ENCODE measurements at regions not wholly inside any gene's neighbourhood (a gene's known extent, or its start where the extent isn't known, plus 50 kb on each side); places are given as distances from the start of the nearest gene placed in this dataset.
"Not testable (repeated sequence)": the region's sequence is repeated elsewhere in the genome, so short reads cannot be mapped to it uniquely, and the experiment has no call there.

DNA sequence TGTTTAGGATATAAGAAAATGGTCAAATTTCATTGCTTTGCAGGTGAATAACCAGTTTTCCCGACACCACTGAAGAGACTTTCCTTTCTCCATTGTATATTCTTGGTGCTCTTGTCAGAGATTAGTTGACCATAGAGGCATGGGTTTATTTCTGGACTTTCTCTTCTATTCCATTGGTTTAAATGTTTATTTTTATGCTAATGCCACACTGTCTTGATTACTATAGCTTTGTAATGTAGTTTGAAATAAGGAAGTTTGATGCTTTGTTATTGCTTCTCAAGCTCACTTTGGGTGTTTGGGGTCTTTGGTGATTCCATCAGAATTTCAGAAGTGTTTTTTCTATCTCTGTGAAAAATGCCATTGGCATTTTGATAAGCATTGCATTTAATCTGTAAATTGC, 190.0 kb upstream of the SPRY2 start:
- TF ChIP-seq, protein P1, sequence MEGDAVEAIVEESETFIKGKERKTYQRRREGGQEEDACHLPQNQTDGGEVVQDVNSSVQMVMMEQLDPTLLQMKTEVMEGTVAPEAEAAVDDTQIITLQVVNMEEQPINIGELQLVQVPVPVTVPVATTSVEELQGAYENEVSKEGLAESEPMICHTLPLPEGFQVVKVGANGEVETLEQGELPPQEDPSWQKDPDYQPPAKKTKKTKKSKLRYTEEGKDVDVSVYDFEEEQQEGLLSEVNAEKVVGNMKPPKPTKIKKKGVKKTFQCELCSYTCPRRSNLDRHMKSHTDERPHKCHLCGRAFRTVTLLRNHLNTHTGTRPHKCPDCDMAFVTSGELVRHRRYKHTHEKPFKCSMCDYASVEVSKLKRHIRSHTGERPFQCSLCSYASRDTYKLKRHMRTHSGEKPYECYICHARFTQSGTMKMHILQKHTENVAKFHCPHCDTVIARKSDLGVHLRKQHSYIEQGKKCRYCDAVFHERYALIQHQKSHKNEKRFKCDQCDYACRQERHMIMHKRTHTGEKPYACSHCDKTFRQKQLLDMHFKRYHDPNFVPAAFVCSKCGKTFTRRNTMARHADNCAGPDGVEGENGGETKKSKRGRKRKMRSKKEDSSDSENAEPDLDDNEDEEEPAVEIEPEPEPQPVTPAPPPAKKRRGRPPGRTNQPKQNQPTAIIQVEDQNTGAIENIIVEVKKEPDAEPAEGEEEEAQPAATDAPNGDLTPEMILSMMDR (IDR thresholded peaks at IDR 0.05; ENCODE audit: low read depth, low read length): no peak
- H3K4me3 ChIP-seq (ENCODE audit: low read depth, low read length): no peak overlapping the region

DNA sequence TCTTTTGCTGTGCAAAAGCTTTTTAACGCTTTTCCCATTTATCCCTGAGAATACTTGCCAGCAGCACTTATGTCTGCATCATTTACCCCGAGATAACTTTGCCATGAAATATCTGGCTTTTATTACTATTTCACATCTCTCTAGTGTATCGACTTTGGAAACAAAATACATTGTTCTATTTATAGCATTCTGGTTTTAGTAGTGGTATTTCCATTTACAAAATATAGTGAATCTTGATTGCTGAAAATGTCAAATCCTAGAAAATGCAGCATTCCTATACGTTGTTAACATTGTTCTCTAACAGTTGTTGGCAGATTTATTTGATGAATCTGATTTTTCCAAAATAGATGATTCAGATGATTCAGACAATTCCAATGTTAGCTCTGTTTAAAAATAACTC, 189.3 kb upstream of the SPRY2 start:
- no peak overlapping the region for H3K4me3 ChIP-seq (ENCODE audit: low read depth, low read length)
- TF ChIP-seq, protein P1 (IDR thresholded peaks at IDR 0.05; ENCODE audit: low read depth, low read length): no peak

DNA sequence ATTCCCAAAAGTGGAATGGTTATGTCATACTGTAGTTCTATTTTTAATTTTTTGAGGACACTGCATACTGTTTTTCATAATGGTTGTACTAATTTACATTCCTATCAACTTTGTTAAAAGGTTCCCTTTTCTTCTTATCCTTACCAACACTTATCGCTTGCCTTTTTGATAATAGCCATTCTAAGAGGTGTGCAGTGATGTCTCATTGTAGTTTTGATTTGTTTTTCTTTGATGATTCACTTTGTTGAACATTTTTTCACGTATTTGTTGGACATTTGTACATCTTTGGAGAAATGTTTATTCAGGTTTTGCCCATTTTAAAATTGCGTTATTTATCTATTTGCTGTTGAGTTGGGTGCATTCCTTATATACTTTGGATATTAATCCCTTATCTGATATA, 188.8 kb upstream of the SPRY2 start:
- H3K4me3 ChIP-seq (ENCODE audit: low read depth, low read length): no peak overlapping the region

DNA sequence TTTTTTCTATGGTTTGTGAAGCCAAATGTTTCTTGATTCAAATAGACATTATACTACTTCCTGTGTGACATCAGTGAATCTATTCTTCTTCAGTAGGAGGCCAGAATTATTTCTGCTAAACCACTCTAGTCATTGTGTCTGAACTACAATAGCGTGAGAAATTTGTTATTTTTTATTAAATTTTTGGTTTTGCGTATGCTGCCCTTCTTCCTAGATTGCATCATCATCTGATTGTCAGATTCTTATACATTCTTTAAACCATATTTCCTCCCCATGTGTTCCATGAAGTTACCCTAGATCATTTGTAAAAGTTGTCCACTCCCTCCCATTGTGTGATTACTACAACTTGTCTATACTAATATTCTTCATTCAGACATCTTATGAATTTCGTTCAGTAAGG, 187.8 kb upstream of the SPRY2 start:
- no peak overlapping the region for H3K4me3 ChIP-seq (ENCODE audit: low read depth, low read length)
- TF ChIP-seq, protein P1 (IDR thresholded peaks at IDR 0.05; ENCODE audit: low read depth, low read length): no peak

More for the DNA sequence above, 188.8 kb upstream of the SPRY2 start:
- TF ChIP-seq, protein P1 (IDR thresholded peaks at IDR 0.05; ENCODE audit: low read depth, low read length): no peak

DNA sequence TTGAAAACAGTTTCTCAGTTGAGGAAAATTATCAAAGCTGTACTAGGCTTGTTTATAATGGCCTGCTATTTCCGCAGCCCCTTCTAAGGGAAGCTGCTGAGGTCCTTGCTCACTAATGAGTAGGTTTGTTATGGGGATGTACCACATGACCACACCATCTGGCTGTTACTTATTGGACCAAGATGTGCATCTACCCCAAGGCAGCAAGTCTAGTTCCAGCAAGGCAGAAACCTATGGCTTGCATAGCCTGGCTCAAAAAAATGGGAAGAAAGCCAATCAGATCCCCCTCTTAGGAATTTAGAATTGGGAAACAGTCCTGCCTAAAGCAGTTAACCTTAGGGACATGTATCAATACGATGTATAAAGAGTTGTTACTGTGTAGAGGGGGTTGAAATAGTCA, 186.5 kb upstream of the SPRY2 start:
- TF ChIP-seq, protein P1 (IDR thresholded peaks at IDR 0.05; ENCODE audit: low read depth, low read length): no peak
- H3K4me3 ChIP-seq (ENCODE audit: low read depth, low read length): no peak overlapping the region

DNA sequence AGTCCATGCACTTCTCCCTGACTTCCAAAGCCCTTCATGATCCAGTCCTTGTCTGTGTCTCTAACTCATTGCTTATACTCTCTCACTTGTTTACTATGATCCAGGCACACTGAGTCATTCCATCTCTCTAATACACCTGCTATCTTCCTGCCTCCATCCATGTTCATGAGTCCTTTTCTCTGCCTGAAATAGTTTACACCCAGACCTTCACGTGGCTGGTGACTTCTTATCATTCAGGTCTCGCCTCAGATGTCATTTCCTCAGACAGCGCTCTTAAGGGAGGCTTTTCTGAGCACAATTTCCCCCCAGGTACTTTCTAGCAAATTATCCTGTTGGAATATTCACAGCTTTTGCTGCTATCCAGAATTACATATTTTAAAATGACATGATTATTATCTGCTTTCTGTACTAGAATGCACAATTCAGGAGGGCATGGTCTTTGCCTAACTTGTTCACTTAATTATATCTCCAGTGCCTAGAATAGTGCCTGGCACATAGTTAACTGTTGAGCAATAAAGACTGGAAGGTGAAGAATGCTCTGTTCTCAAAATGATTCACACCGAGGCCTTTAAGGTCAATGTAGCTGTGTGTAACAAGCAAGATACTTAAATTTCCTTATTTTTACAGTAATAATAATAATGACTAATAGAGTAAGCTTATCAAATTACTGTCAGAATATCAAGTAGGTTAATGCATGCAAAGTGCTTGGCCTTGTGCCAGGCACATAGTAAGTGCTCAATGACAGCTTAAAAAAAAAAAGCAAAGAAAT, 183.7 kb upstream of the SPRY2 start:
- H3K4me3 ChIP-seq (ENCODE audit: low read depth, low read length): no peak overlapping the region
- TF ChIP-seq, protein P1 (IDR thresholded peaks at IDR 0.05; ENCODE audit: low read depth, low read length): no peak

DNA sequence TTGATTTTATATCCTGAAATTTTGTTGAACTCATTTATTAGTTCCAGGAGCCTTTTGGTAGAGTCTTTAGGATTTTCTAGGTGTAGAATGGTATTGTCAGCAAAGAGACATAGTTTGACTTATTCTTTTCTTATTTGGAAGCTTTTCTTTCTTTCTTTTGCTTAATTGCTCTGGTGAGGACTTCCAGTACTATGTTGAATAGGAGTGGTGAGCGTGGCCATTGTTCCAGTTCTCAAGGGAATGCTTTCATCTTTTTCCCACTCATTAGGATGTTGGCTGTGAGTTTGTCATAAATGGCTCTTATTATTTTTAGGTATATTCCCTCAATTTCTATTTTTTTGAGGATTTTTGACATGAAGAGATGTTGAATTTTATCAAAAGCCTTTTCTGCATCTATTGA, 182.2 kb upstream of the SPRY2 start:
- H3K4me3 ChIP-seq (ENCODE audit: low read depth, low read length): no peak overlapping the region
- TF ChIP-seq, protein P1 (IDR thresholded peaks at IDR 0.05; ENCODE audit: low read depth, low read length): no peak

DNA sequence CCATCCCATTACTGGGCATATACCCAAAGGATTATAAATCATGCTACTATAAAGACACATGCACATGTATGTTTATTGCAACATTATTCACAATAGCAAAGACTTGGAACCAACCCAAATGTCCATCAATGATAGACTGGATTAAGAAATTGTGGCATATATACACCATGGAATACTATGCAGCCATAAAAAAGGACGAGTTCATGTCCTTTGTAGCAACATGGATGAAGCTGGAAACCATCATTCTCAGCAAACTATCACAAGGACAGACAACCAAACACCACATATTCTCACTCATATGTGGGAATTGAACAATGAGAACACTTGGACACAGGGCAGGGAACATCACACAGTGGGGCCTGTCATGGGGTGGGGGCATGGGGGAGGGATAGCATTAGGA, 181.5 kb upstream of the SPRY2 start:
- H3K4me3 ChIP-seq (ENCODE audit: low read depth, low read length): not testable (repeated sequence)

Measured in WI38 (cell line).